DND-41 (cell line): ENCODE measurements at regions not wholly inside any gene's neighbourhood (a gene's known extent, or its start where the extent isn't known, plus 50 kb on each side); places are given as distances from the start of the nearest gene placed in this dataset.
A peak's percentile ranks its signal among the peaks of the same experiment; 100 is the strongest.

Experiments used
- ATAC-seq: fragments of 200-7000 bp; cut with Tn5 transposase; 3 replicates; pipeline ENCODE4 v1.9.1; 2021; ENCODE audit warnings: low read depth; ENCODE audit not compliant: insufficient read depth
- DNase-seq: peaks from one replicate; pipeline ENCODE4 v3.0.0-alpha.2; 2020
- H2AFZ ChIP-seq: 2 replicates; pipeline ENCODE4 v1.6.0; 2012; ENCODE audit warnings: low read depth, low read length
- H3K27ac ChIP-seq: 2 replicates; pipeline ENCODE4 v1.5.1; 2012; ENCODE audit warnings: low read length, inconsistent platforms
- H3K27me3 ChIP-seq: fragments of 200-600 bp; sonication (generic); 2 replicates; pipeline ENCODE4 v1.6.0; 2012; ENCODE audit warnings: low read length, mild to moderate bottlenecking, inconsistent platforms; ENCODE audit not compliant: insufficient read depth, poor library complexity
- H3K36me3 ChIP-seq: 2 replicates; pipeline ENCODE4 v1.5.1; 2012; ENCODE audit warnings: low read length, inconsistent platforms; ENCODE audit not compliant: insufficient read depth
- H3K4me1 ChIP-seq: 2 replicates; pipeline ENCODE4 v1.5.1; 2012; ENCODE audit warnings: mild to moderate bottlenecking, low read length; ENCODE audit not compliant: insufficient read depth
- H3K4me2 ChIP-seq: 2 replicates; pipeline ENCODE4 v1.6.0; 2012; ENCODE audit warnings: mild to moderate bottlenecking, moderate library complexity, low read length, inconsistent platforms; ENCODE audit not compliant: insufficient read depth
- H3K4me3 ChIP-seq, 2 experiments: fragments of 200-600 bp in 1 of 2; shearing (Covaris generic) in 1 of 2; 2 replicates each; pipeline ENCODE4 v1.5.1; 2012 to 2016; ENCODE audit warnings: inconsistent platforms in 2 of 2, low read length in 2 of 2, mild to moderate bottlenecking in 2 of 2, low read depth in 1 of 2, moderate library complexity in 1 of 2
- H3K79me2 ChIP-seq: 2 replicates; pipeline ENCODE4 v1.6.0; 2012; ENCODE audit warnings: low read length, inconsistent platforms; ENCODE audit not compliant: insufficient read depth
- H3K9ac ChIP-seq: 2 replicates; pipeline ENCODE4 v1.6.0; 2012; ENCODE audit warnings: low read depth, mild to moderate bottlenecking, inconsistent platforms, low read length, moderate library complexity
- H3K9me3 ChIP-seq: 2 replicates; pipeline ENCODE4 v1.5.1; 2012; ENCODE audit warnings: low read length, moderate library complexity, mild to moderate bottlenecking, inconsistent platforms; ENCODE audit not compliant: insufficient read depth, severe bottlenecking
- H4K20me1 ChIP-seq: 2 replicates; pipeline ENCODE4 v1.6.0; 2012; ENCODE audit warnings: low read length; ENCODE audit not compliant: insufficient read depth
- CTCF ChIP-seq: IDR thresholded peaks from 2 replicates; pipeline ENCODE4 v1.5.1; 2012; ENCODE audit warnings: borderline replicate concordance, low read length, moderate library complexity, mild to moderate bottlenecking; ENCODE audit not compliant: poor library complexity, severe bottlenecking; ENCODE audit errors: extremely low read depth
- EZH2 ChIP-seq: IDR thresholded peaks from 3 replicates; pipeline ENCODE4 v1.6.1; 2012; ENCODE audit warnings: borderline replicate concordance, low read depth, mild to moderate bottlenecking, moderate library complexity, low read length, inconsistent platforms; ENCODE audit not compliant: severe bottlenecking

- Histone ChIP-seq H3K36me3 (no peaks in the 10 kb centered on the region), H3K79me2 (no peaks in the 10 kb centered on the region), H3K27ac (no peak overlapping the region), H3K9ac (no peak overlapping the region), H3K4me1 (no peaks in the 10 kb centered on the region), H2AFZ (no peak overlapping the region), H3K4me2 (no peak overlapping the region), H3K27me3 (no peaks in the 10 kb centered on the region), H3K4me3 (no peak overlapping the region), H4K20me1 (no peaks in the 10 kb centered on the region), H3K9me3 (no peaks in the 10 kb centered on the region)
- peak; percentile 73 for ATAC-seq
- TF ChIP-seq CTCF (peak; percentile 94), EZH2 (no peak)
- DNase-seq = peak; percentile 47
Measured at GRCh38 chr2:151051574-151052220, 210.0 kb downstream of the RBM43 start.

- no peaks in the 10 kb centered on the region for H4K20me1 ChIP-seq
- H3K36me3 ChIP-seq = no peaks in the 10 kb centered on the region
- H2AFZ ChIP-seq = no peak overlapping the region
- DNase-seq (no peak), ATAC-seq (no peak)
- H3K27me3 ChIP-seq = no peaks in the 10 kb centered on the region
- no peak overlapping the region for H3K4me2 ChIP-seq
- H3K27ac ChIP-seq = no peak overlapping the region
- no peaks in the 10 kb centered on the region for H3K9me3 ChIP-seq
- TF ChIP-seq CTCF (no peak), EZH2 (no peak)
- H3K79me2 ChIP-seq = no peaks in the 10 kb centered on the region
- no peak overlapping the region for H3K9ac ChIP-seq
- no peaks in the 10 kb centered on the region for H3K4me1 ChIP-seq
- no peak overlapping the region for H3K4me3 ChIP-seq
Measured at GRCh38 chr2:151049746-151050145, 211.9 kb downstream of the RBM43 start.

GRCh38 chr2:151048331-151049054, 213.2 kb downstream of the RBM43 start:
- Histone ChIP-seq H3K79me2 (no peaks in the 10 kb centered on the region), H3K27me3 (no peaks in the 10 kb centered on the region), H3K9me3 (no peaks in the 10 kb centered on the region), H3K27ac (no peak overlapping the region), H3K4me2 (no peak overlapping the region), H3K4me1 (no peaks in the 10 kb centered on the region), H3K9ac (no peak overlapping the region), H2AFZ (no peak overlapping the region), H3K4me3 (no peak overlapping the region), H3K36me3 (no peaks in the 10 kb centered on the region), H4K20me1 (no peaks in the 10 kb centered on the region)
- DNase-seq (no peak), ATAC-seq (no peak)
- TF ChIP-seq EZH2 (no peak), CTCF (no peak)
